Peyer's patch (tissue), 4 donors: ENCODE measurements at regions not wholly inside any gene's neighbourhood (a gene's known extent, or its start where the extent isn't known, plus 50 kb on each side); places are given as distances from the start of the nearest gene placed in this dataset.
A peak's percentile ranks its signal among the peaks of the same experiment; 100 is the strongest.

Experiments
- DNase-seq, 3 donors: peaks; one replicate each; pipeline ENCODE4 v3.0.0-alpha.2; 2017 to 2019
- H3K27ac ChIP-seq, 4 donors: fragments of 200-600 bp; sonication (generic); one replicate each; pipeline ENCODE4 v1.5.1; 2016 to 2019
- H3K27me3 ChIP-seq, 2 donors: fragments of 200-600 bp; sonication (generic); one replicate each; pipeline ENCODE4 v1.5.1; 2019
- H3K36me3 ChIP-seq, 3 donors: fragments of 200-600 bp; sonication (generic); one replicate each; pipeline ENCODE4 v1.5.1; 2016 to 2019
- H3K4me1 ChIP-seq, 4 donors: fragments of 200-600 bp; sonication (generic); one replicate each; pipeline ENCODE4 v1.5.1; 2016 to 2019
- H3K4me3 ChIP-seq, 4 donors: fragments of 200-600 bp; sonication (generic); 1 replicate in 3 of 4; 2 replicates in 1 of 4; pipeline ENCODE4 v1.5.1; 2016 to 2019; ENCODE audit warnings: mild to moderate bottlenecking in 1 of 4
- H3K9me3 ChIP-seq, 4 donors: fragments of 200-600 bp; sonication (generic); one replicate each; pipeline ENCODE4 v1.5.1; 2016 to 2019; ENCODE audit warnings: mild to moderate bottlenecking in 1 of 4
- CTCF ChIP-seq, 6 experiments: fragments of 450-650 bp in 4 of 6; fragments of 200-600 bp in 2 of 6; sonication (generic) in 1 of 6; IDR thresholded peaks; one replicate each; pipeline ENCODE4 v1.5.1; 2017 to 2019; ENCODE audit warnings: antibody characterized with exemption in 6 of 6, mild to moderate bottlenecking in 3 of 6, moderate library complexity in 1 of 6
- POLR2A ChIP-seq, 2 donors: fragments of 450-650 bp; IDR thresholded peaks; one replicate each; pipeline ENCODE4 v1.5.1; 2017; ENCODE audit warnings: antibody characterized with exemption in 2 of 2, mild to moderate bottlenecking in 2 of 2, moderate library complexity in 2 of 2

GRCh38 chr4:181525634-181526033 is 717.6 kb upstream of the TENM3 start:
- no peak overlapping the region for H3K27ac ChIP-seq
- no peak for DNase-seq
- no peaks in the 10 kb centered on the region for H3K27me3 ChIP-seq
- no peaks in the 10 kb centered on the region for H3K36me3 ChIP-seq
- no peak overlapping the region for H3K4me3 ChIP-seq
- no peaks in the 10 kb centered on the region for H3K4me1 ChIP-seq
- TF ChIP-seq CTCF (IDR thresholded peaks at IDR 0.05) (no peak), POLR2A (IDR thresholded peaks at IDR 0.05) (no peak)
- H3K9me3 ChIP-seq: no peaks in the 10 kb centered on the region

- Histone ChIP-seq H3K27me3 (no peaks in the 10 kb centered on the region), H3K36me3 (no peaks in the 10 kb centered on the region), H3K27ac (no peak overlapping the region), H3K4me3 (no peak overlapping the region), H3K9me3 (no peaks in the 10 kb centered on the region), H3K4me1 (no peaks in the 10 kb centered on the region)
- DNase-seq: peak; percentile 17 to 84 (median 78)
- TF ChIP-seq POLR2A (IDR thresholded peaks at IDR 0.05) (no peak), CTCF (IDR thresholded peaks at IDR 0.05) (peak in 4 of 6 experiments; percentile 64 to 91 (median 88))
Observed at GRCh38 chr4:181528570-181529184, 714.5 kb upstream of the TENM3 start.

GRCh38 chr4:181529537-181529936 is 713.7 kb upstream of the TENM3 start:
- Histone ChIP-seq H3K9me3 (no peaks in the 10 kb centered on the region), H3K27ac (no peak overlapping the region), H3K4me3 (no peak overlapping the region), H3K36me3 (no peaks in the 10 kb centered on the region), H3K4me1 (no peaks in the 10 kb centered on the region), H3K27me3 (no peaks in the 10 kb centered on the region)
- no peak for DNase-seq
- TF ChIP-seq POLR2A (IDR thresholded peaks at IDR 0.05): no peak
- no peak for TF ChIP-seq CTCF (IDR thresholded peaks at IDR 0.05)

- peak overlapping the region in 2 of 4 donors; percentile 69 to 76 for H3K27ac ChIP-seq
- H3K9me3 ChIP-seq: no peaks in the 10 kb centered on the region
- DNase-seq: peak in 1 of 3 donors; percentile 51
- no peaks in the 10 kb centered on the region for H3K27me3 ChIP-seq
- no peaks in the 10 kb centered on the region for H3K36me3 ChIP-seq
- TF ChIP-seq POLR2A (IDR thresholded peaks at IDR 0.05) (no peak), CTCF (IDR thresholded peaks at IDR 0.05) (no peak)
- H3K4me1 ChIP-seq: peaks cover 0 to 9% (median 0%) of the 10 kb centered on the region in 4 donors
- no peak overlapping the region for H3K4me3 ChIP-seq
Observed at GRCh38 chr4:181536196-181536746, 706.9 kb upstream of the TENM3 start.

- H3K36me3 ChIP-seq: no peaks in the 10 kb centered on the region
- peaks cover 0 to 9% (median 0%) of the 10 kb centered on the region in 4 donors for H3K4me1 ChIP-seq
- no peak for DNase-seq
- H3K9me3 ChIP-seq: no peaks in the 10 kb centered on the region
- H3K27me3 ChIP-seq: no peaks in the 10 kb centered on the region
- H3K4me3 ChIP-seq: no peak overlapping the region
- TF ChIP-seq CTCF (IDR thresholded peaks at IDR 0.05): no peak
- TF ChIP-seq POLR2A (IDR thresholded peaks at IDR 0.05): no peak
- peak overlapping the region in 2 of 4 donors; percentile 69 to 76 for H3K27ac ChIP-seq
Observed at GRCh38 chr4:181536811-181537434, 706.3 kb upstream of the TENM3 start.
